NT2/D1 (cell line): ENCODE measurements at regions not wholly inside any gene's neighbourhood (a gene's known extent, or its start where the extent isn't known, plus 50 kb on each side); places are given as distances from the start of the nearest gene placed in this dataset.

Experiments used
- DNase-seq: peaks from one replicate; pipeline ENCODE4 v3.0.0-alpha.2; 2011; ENCODE audit warnings: low read depth, low spot score
- H3K27me3 ChIP-seq: 2 replicates; pipeline ENCODE4 v1.6.0; 2011; ENCODE audit warnings: mild to moderate bottlenecking; ENCODE audit not compliant: insufficient read length, insufficient read depth
- H3K36me3 ChIP-seq: 2 replicates; pipeline ENCODE4 v1.6.1; 2011; ENCODE audit warnings: mild to moderate bottlenecking, low read length, mixed read lengths; ENCODE audit not compliant: insufficient read depth, insufficient read length
- H3K4me1 ChIP-seq: 2 replicates; pipeline ENCODE4 v1.5.1; 2011; ENCODE audit not compliant: insufficient read depth, insufficient read length
- H3K4me3 ChIP-seq: 2 replicates; pipeline ENCODE4 v1.5.1; 2011; ENCODE audit warnings: low read depth; ENCODE audit not compliant: insufficient read length
- H3K9ac ChIP-seq: 2 replicates; pipeline ENCODE4 v1.6.0; 2011; ENCODE audit warnings: low read depth; ENCODE audit not compliant: insufficient read length
- H3K9me3 ChIP-seq: 2 replicates; pipeline ENCODE4 v1.5.1; 2011; ENCODE audit warnings: mild to moderate bottlenecking, low read length; ENCODE audit not compliant: insufficient read depth
- SUZ12 ChIP-seq: IDR thresholded peaks from 2 replicates; pipeline ENCODE4 v1.6.1; 2011; ENCODE audit not compliant: insufficient read length, insufficient read depth; ENCODE audit errors: extremely low read depth
- YY1 ChIP-seq: IDR thresholded peaks from 2 replicates; pipeline ENCODE4 v1.6.1; 2011; ENCODE audit not compliant: insufficient read length, insufficient read depth
- ZNF274 ChIP-seq: IDR thresholded peaks from 2 replicates; pipeline ENCODE4 v1.6.1; 2011; ENCODE audit warnings: mild to moderate bottlenecking, low read depth, low read length

- H3K4me1 ChIP-seq: peaks cover 2% of the 10 kb centered on the region
- no peaks in the 10 kb centered on the region for H3K36me3 ChIP-seq
- no peaks in the 10 kb centered on the region for H3K27me3 ChIP-seq
- no peaks in the 10 kb centered on the region for H3K9me3 ChIP-seq
- no peak for DNase-seq
- TF ChIP-seq YY1 (no peak), ZNF274 (no peak), SUZ12 (no peak)
- H3K9ac ChIP-seq: no peak overlapping the region
- H3K4me3 ChIP-seq: no peak overlapping the region
Measured at GRCh38 chr2:239485622-239486021, 84.8 kb upstream of the HDAC4 start.

- no peak for DNase-seq
- H3K4me1 ChIP-seq: peaks cover 2% of the 10 kb centered on the region
- no peaks in the 10 kb centered on the region for H3K9me3 ChIP-seq
- no peak overlapping the region for H3K4me3 ChIP-seq
- H3K9ac ChIP-seq: no peak overlapping the region
- H3K36me3 ChIP-seq: no peaks in the 10 kb centered on the region
- H3K27me3 ChIP-seq: no peaks in the 10 kb centered on the region
- TF ChIP-seq ZNF274 (no peak), SUZ12 (no peak), YY1 (no peak)
Measured at GRCh38 chr2:239484571-239485355, 83.9 kb upstream of the HDAC4 start.

GRCh38 chr2:239482778-239483712 is 82.2 kb upstream of the HDAC4 start:
- TF ChIP-seq YY1: no peak
- no peak for TF ChIP-seq SUZ12
- no peak for TF ChIP-seq ZNF274
- Histone ChIP-seq H3K4me3 (no peak overlapping the region), H3K27me3 (no peaks in the 10 kb centered on the region), H3K4me1 (peaks cover 2% of the 10 kb centered on the region), H3K36me3 (no peaks in the 10 kb centered on the region), H3K9ac (no peak overlapping the region), H3K9me3 (no peaks in the 10 kb centered on the region)
- DNase-seq: no peak

- Histone ChIP-seq H3K36me3 (no peaks in the 10 kb centered on the region), H3K9me3 (no peaks in the 10 kb centered on the region), H3K4me3 (no peak overlapping the region), H3K9ac (no peak overlapping the region), H3K27me3 (no peaks in the 10 kb centered on the region), H3K4me1 (peaks cover 2% of the 10 kb centered on the region)
- no peak for TF ChIP-seq ZNF274
- no peak for TF ChIP-seq SUZ12
- no peak for TF ChIP-seq YY1
- no peak for DNase-seq
Measured at GRCh38 chr2:239479471-239479870, 78.7 kb upstream of the HDAC4 start.

- TF ChIP-seq ZNF274 (no peak), SUZ12 (no peak), YY1 (no peak)
Measured at GRCh38 chr2:239477591-239477990, 76.8 kb upstream of the HDAC4 start.

GRCh38 chr2:239476757-239477585 is 76.2 kb upstream of the HDAC4 start:
- H3K9ac ChIP-seq: no peak overlapping the region
- no peaks in the 10 kb centered on the region for H3K36me3 ChIP-seq
- TF ChIP-seq YY1: no peak
- no peak for TF ChIP-seq SUZ12
- TF ChIP-seq ZNF274: no peak
- H3K9me3 ChIP-seq: no peaks in the 10 kb centered on the region
- DNase-seq: no peak
- no peak overlapping the region for H3K4me3 ChIP-seq
- peaks cover 2% of the 10 kb centered on the region for H3K27me3 ChIP-seq
- H3K4me1 ChIP-seq: peaks cover 2% of the 10 kb centered on the region

More at GRCh38 chr2:239477591-239477990, 76.8 kb upstream of the HDAC4 start:
- peaks cover 2% of the 10 kb centered on the region for H3K4me1 ChIP-seq
- no peaks in the 10 kb centered on the region for H3K36me3 ChIP-seq
- DNase-seq: no peak
- no peaks in the 10 kb centered on the region for H3K9me3 ChIP-seq
- no peak overlapping the region for H3K4me3 ChIP-seq
- H3K9ac ChIP-seq: no peak overlapping the region
- peaks cover 2% of the 10 kb centered on the region for H3K27me3 ChIP-seq
